Panc1 (cell line): ENCODE measurements at regions not wholly inside any gene's neighbourhood (a gene's known extent, or its start where the extent isn't known, plus 50 kb on each side); places are given as distances from the start of the nearest gene placed in this dataset.

ENCODE experiments used
- CTCF ChIP-seq: fragments of 450-650 bp; IDR thresholded peaks from 2 replicates; pipeline ENCODE4 v1.5.1; 2017; ENCODE audit warnings: mild to moderate bottlenecking
- POLR2AphosphoS5 ChIP-seq: IDR thresholded peaks from 2 replicates; pipeline ENCODE4 v1.6.1; 2012; ENCODE audit warnings: mild to moderate bottlenecking, low read depth, low read length, moderate library complexity

GRCh38 chr1:5554784-5555183 lies 437.4 kb downstream of the NPHP4 start:
- TF ChIP-seq CTCF: no peak
- no peak for TF ChIP-seq POLR2AphosphoS5
